C4-2B (cell line): ENCODE measurements at regions not wholly inside any gene's neighbourhood (a gene's known extent, or its start where the extent isn't known, plus 50 kb on each side); places are given as distances from the start of the nearest gene placed in this dataset.

Experiments
- H3K27ac ChIP-seq: fragments of 450-650 bp; 2 replicates; pipeline ENCODE4 v1.5.1; 2017
- ZFX ChIP-seq: fragments of 450-650 bp; IDR thresholded peaks from 2 replicates; pipeline ENCODE4 v1.6.1; 2017
- TF ChIP-seq, protein P1 (sequence below): fragments of 450-650 bp; conservative IDR thresholded peaks from 2 replicates; pipeline ENCODE4 v1.5.1; 2017; ENCODE audit warnings: mild to moderate bottlenecking

DNA sequence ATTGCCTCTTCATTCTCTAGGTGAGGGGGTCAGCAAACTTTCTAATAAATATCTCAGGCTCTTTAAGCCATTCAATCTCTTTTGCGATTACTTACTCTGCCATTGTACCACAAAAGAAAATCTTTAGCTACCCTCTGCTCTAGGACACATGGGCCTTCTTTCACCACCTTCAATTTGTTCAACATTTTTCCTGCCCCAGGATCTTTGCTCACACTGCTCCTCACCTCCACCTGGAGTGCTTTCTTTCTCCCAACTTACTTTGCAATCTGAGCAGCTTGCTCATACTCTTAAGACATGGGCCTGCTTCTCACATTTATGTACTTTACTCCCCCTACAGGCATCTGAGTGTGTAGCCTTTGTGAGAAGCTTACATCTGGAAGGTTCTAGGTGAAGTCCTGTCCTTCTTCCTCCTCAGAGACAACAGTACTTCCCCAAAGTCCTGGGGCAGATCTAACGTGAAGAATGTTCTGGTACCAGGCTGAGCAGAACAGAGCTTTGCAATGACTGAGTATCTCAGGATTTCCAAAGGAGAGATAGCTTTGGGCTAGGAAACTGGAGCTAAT is 55.0 kb upstream of the PRDM5 start:
- H3K27ac ChIP-seq, result no peak overlapping the region
- no peak for TF ChIP-seq ZFX
- TF ChIP-seq, protein P1, sequence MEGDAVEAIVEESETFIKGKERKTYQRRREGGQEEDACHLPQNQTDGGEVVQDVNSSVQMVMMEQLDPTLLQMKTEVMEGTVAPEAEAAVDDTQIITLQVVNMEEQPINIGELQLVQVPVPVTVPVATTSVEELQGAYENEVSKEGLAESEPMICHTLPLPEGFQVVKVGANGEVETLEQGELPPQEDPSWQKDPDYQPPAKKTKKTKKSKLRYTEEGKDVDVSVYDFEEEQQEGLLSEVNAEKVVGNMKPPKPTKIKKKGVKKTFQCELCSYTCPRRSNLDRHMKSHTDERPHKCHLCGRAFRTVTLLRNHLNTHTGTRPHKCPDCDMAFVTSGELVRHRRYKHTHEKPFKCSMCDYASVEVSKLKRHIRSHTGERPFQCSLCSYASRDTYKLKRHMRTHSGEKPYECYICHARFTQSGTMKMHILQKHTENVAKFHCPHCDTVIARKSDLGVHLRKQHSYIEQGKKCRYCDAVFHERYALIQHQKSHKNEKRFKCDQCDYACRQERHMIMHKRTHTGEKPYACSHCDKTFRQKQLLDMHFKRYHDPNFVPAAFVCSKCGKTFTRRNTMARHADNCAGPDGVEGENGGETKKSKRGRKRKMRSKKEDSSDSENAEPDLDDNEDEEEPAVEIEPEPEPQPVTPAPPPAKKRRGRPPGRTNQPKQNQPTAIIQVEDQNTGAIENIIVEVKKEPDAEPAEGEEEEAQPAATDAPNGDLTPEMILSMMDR, result peak; percentile 58

DNA sequence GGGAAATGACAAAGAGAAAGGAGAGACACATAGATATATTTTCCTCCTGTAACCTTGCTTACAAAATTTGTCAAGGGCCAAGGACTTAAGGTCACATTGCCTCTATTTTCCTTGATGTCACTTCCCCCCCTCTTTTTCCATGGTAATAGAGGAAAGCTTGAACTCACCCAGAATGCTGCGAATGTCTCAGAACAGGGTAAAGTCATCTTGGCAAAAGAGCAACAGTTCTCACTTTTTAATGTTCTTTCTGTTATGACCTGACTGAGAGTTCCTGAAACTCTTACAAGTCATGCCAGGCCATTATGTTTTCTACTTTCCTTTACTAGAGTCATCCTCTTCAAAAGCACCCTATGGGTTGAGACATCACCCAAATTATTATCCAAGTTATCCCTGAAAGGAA is 50.7 kb upstream of the PRDM5 start:
- TF ChIP-seq, protein P1, result no peak
- no peak for TF ChIP-seq ZFX
- no peak overlapping the region for H3K27ac ChIP-seq
